ENCODE measurements at regions not wholly inside any gene's neighbourhood (a gene's known extent, or its start where the extent isn't known, plus 50 kb on each side); places are given as distances from the start of the nearest gene placed in this dataset.
A peak's percentile ranks its signal among the peaks of the same experiment; 100 is the strongest.
"Not testable (repeated sequence)": the region's sequence is repeated elsewhere in the genome, so short reads cannot be mapped to it uniquely, and the experiment has no call there.

DNA sequence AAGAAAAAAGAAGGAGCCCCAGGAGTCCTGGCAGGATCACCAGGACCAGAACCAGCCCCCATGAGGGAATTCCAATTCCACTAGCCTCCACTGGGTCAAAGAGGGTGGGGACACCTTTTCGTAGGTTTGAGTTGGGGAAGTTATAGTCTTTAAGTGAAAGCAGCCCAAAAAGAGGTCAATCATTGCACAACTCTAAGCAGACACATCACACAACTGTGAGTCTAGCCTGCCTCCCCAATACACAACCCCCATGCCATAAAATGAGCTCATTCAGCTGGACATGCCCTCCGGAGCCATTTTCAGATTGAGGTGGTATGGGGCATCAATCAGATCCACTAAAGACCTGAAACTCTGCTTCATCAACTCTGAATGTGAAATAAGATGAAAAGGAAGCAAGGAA is 179.9 kb downstream of the NPHP4 start:
- DNase-seq = no peak

DNA sequence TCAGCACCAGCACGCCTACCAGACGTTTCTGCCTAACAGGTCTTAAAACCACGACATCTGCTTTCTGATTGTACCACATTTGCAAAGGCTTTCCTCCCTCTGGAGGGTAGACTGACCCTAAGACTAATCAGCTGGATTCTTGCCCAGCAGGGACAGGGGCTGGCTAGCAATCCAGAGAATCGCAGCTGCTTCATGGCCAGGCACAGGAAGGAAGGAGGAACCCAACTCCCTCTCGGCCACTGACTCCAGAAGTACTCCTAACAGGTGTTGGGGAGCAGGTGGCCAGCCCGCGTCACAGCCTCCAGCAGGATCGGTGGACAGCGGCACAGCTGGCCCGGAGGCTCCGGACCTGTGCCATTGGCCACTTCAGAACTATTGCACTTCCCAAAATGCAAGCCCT is 180.8 kb downstream of the NPHP4 start:
- DNase-seq = no peak

DNA sequence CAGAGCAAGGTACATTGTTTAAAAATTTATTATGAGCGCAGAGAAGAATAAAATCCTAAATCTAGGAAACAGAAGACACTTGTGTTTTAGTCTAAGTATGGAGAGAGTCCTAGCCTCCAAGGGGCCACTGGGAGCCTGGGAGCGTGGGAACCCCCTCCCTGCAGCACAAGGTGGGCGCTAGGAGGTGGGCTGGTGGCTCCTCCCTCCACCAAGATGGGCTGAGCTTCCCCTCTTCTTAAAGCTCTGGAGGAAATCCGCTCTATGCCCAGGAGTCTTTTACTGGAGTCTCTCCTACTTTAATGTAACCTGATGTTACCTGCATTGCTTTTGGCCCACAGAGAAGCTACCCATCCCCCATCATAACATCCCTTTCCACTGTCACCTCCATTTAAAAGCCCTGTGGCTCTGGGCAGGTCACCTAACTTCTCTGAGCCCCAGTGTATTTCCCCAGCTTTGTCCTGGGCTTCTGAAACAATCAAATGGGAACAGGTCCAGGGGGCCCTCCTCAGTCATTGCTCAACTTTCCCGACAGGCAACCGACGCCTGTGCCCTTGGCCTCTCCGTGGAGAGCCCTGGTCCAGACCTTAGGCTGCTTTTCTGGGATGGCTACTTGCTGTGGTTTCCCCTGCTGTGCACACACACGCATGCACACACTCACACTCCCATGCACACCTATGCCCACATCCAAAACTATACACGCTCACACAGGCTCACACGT is 181.5 kb downstream of the NPHP4 start:
- no peak for DNase-seq

DNA sequence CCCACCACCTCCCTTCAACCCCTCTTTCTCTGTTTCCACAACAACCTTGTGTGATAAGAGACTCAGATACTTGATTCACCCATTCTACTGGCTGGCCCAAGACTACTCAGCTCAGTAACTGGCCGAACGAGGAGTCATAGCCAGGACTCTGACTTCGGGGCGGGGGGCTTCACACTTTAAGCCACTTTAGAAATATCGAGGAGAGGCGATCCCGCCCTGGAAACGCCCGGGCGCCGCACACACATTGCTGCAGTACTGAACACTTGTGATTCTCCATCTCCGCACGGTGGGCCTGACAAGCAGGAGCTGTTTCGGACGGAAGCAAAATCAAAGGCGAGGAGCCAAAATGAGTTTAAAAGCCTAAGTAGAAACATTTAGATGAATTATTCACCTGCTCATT is 182.1 kb downstream of the NPHP4 start:
- no peak for DNase-seq

DNA sequence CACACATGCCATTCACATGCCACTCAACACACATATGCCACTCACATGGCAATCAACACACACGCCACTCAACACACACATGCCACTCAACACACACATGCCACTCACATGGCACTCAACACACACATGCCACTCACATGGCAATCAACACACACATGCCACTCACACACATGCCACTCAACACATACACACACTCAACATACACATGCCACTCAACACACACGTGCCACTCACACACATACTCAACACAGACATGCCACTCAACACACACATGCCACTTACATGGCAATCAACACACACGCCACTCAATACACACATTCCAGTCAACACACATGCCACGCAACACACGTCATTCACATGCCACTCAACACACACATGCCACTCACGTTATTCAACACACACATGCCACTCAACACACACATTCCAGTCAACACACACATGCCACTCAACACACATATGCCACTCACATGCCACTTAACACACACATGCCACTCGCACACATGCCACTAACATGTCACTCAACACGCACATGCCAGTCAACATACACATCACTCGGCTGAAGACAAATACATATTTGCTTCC is 182.9 kb downstream of the NPHP4 start:
- DNase-seq = no peak

DNA sequence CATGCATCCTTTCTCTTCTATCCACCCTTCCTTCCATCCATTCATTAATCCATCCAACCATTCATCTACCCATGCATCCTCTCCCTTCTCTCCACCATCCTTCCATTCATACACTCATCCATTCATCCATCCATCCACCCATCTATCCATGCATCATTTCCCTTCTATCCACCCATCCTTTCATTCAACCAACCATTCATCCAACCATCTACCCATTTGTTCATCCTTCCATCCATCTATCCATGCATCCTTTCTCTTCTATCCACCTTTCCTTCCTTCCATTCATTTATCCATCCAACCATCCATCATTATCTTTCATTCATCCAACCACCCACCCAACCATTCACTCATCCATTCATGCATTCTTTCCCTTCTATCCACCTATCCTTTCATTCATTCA is 188.4 kb downstream of the NPHP4 start:
- DNase-seq = no peak

DNA sequence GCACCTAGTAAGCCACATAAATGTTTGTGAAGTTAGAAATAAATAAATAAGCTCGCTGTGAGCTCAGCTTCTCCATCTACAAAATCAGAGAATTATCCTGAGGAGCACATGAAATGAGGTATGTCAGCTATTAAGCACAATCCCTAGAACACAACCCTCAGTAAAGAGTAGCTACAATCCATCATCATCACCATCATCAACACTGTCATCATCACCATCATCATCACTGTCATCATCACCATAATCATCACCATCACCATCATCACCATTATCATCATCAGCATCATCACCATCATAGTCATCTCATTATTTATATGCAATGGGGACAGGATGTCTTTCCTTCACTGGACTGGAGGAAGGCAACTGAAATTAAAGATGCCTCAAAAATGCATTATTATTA is 189.6 kb downstream of the NPHP4 start:
- no peak for DNase-seq

DNA sequence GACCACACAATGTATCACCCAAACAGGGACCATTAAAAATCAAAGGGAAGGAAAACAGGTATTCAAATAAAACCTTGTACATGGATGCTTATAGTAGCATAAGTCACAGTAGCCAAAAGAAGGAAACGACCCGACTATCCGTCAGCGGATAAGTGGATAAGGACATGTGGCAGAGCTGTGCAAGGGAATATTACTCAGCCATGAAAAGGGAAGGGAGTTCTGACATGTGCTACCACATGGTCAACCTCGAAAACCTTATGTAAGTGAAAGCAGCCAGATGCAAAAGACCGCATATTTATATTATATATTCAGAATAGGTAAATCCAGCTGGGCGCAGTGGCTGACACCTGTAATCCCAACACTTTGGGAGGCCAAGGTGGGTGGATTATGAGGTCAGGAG is 193.3 kb downstream of the NPHP4 start:
- no peak for DNase-seq

DNA sequence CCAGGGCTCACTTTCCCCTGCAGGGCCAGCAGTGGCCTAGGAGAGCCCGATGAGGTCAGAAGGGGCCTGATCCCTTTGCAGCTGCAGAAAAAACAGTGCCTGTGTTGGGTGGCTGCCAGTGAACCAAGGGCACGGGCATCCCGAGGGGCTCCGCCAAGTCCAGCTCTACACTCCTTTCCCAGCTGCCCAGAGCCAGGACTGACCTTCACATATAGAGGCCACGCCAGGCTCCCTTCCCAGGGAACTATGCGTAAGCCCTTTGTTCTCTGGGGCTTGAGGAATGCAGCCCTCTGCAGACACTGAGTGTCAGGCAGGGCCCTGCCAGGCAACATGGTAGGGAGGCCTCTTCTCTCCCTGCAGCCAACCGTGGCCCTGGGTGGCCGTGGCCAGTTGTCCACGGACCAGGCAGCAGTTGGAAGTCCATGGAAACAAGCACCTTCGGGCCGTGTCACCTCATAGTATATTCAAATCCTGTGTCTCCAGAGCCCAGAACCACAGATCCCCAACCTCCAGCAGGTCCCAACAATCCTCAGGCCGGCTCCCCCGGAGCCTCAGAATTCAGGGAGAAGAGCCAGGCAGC is 194.0 kb downstream of the NPHP4 start:
- no peak for DNase-seq

DNA sequence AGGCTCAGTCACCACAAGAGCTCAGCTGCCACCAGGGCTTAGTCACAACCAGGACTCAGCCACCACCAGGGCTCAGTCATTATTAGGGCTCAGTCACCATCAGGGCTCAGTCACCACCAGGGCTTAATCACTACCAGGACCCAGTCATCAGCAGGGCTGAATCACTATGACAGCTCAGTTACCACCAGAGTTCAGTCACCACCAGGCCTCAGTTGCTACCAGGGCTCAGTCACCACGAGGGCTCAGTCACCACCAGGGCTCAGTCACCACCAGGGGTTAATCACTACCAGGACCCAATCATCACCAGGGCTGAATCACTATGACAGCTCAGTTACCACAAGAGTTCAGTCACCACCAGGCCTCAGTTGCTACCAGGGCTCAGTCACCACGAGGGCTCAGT is 196.2 kb downstream of the NPHP4 start:
- DNase-seq = no peak

DNA sequence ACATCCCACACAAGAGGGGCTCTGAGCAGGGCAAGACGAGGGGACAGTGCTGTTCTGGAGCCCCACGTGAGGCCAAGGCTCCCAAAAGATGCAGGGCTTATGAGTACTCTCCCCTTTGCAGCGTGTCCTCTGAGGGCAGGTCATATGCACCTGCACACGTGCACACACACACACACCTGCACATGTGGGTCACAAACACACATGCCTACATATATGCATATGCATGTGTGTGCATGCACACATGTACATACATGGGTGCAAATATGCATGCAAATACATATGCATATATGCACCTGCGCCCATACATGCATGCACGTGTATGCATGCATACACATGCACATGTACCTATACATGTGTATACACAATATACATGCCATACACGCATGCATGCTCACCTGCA is 197.9 kb downstream of the NPHP4 start:
- no peak for DNase-seq

DNA sequence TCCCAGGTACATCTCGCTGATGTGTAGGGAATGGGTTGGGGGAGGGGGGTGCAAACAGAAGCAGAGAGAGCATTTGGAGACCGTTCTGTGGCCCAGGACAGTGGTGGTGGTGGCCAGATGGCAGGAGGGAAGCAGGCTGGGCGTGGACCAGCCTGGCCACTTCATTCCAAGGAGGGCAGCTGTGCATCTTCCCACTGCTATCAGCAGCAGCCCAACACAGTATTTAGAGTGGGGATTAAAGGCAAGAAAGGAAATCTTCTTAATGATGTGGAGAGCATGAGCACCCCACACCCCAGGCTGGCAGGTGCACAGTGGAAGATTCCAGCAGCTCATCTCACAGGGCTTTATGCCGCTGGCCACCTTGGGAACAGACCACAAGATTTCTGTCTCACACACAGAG is 198.7 kb downstream of the NPHP4 start:
- no peak for DNase-seq

DNA sequence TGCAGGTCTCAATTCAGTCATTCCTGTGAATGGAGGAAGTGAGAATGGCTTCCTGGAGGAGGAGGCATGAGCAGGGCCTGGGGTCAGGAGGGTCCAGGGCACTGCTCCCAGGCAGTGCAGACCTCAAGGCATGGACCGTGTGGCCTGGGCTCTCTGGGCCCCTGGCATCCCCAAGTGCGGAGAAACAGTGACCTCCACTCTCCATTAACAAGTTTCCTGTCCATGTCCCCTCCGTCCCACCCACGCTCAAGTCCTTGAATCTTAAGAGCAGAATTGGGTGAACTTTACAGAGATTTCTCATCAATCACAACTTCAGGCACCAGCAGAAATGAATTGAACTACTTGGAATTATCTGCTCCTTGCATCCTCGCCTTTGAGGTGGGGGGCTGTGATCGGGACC is 211.1 kb downstream of the NPHP4 start:
- DNase-seq = no peak

DNA sequence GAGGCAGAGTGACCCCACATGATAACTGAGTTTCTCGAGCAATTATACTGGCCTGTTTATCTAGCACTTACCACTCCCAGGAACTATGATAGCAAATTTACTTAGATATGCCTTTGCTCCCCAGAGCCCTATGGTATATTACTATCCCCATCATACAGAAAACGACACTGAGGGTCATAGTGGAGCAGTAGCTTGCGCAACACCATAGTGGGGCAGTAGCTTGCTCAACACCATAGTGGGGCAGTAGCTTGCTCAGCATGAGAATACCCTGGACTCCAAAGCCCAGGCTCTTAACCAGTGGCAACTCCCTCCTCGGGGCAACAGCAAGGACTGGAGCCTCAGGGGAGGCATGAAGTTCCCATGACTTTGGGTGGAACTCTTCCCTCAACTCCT is 211.9 kb downstream of the NPHP4 start:
- DNase-seq = no peak

DNA sequence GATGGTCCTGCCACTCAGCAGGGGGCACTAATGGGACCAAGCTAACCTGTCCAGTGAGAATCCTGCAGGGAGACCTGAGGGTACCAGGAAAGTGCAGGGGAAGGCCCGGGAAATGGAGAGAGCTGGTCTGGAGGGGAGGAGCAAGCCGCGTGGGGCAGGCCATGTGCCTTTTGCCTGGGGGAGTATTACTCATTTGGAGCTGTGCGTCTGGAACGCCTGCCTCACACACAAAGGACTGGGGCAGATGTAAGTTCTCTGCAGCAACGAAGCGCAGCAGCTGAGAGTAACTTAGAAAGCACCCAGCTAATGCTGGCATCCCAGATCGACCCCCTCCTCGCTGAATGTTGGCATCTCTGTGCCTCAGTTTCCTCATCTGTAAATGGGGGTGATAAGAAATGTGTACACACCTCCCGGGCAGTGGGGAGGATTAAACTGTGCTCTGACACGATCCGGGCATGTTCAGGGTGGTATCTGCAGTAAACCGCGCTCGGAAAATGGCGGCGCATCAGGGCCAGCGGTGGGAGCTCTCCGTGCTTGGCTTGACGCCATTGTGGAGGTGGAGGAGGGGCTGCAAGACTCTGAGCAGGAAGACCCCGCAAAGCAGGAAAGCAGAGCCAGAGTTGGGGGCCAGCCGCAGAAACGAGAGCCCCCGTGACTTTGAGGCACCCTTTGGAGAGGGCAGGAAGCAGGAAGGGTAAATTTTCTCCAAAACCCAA is 212.5 kb downstream of the NPHP4 start:
- DNase-seq = no peak

DNA sequence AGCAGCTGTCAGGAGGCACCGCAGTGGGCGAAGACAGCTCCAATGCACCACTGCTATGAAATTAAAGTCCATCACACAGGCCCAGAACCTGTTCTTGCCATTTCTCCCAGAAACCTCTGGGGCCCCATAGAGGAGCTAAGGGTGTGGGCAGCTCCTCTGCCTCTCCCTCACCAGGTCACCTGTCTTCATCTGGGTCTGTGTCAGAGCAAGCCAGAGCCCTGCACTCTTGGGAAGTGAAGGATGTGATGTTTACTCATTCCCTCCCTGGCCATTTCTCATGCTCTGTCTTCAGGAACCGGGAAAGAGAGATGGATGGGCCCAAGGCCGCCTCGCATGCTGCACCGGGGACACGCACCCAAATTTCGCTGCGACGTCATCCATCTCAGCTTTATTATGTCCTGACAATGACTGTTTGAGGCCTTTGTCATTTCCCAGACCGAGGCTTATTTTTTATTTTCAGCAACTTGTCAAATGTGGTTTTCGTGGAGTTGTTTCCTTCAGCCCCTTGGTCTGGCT is 216.1 kb downstream of the NPHP4 start:
- DNase-seq = no peak

DNA sequence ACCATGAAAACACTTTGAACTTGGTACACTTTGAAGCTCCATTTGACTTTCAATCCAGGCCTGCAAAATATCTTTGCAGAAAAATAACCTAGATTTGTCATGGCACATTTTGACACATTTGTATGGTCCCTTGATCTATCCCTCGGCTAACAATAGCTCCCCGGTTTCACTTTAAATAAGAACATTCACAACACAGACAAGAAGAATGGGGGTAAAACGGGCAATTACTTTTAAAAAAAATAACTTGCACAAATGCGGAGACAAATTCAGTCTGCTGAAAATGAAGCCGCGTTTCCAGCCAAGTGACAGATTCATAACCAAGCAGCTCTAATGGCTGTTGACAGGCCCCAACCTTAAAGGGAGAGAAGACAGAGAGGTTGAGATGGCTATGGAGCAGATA is 218.2 kb downstream of the NPHP4 start:
- no peak for DNase-seq

DNA sequence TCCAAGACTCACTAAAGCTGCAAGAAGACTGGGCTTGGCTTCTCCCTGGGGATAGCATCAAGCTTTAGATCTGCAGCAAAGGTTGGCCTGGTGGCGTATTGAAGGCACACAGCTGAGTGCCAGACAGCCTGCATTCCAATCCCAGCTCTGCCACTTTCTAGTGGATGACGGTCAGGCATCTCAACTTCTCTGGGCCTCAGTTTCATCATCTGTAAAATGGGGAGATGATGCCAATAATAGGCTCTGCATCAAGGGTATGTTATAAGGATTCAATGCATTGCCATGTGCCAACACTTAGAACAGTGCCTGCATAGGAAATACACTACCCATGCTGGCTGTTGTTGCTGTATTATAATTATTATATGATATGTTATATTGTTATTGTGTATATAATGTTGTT is 220.4 kb downstream of the NPHP4 start:
- DNase-seq = no peak

DNA sequence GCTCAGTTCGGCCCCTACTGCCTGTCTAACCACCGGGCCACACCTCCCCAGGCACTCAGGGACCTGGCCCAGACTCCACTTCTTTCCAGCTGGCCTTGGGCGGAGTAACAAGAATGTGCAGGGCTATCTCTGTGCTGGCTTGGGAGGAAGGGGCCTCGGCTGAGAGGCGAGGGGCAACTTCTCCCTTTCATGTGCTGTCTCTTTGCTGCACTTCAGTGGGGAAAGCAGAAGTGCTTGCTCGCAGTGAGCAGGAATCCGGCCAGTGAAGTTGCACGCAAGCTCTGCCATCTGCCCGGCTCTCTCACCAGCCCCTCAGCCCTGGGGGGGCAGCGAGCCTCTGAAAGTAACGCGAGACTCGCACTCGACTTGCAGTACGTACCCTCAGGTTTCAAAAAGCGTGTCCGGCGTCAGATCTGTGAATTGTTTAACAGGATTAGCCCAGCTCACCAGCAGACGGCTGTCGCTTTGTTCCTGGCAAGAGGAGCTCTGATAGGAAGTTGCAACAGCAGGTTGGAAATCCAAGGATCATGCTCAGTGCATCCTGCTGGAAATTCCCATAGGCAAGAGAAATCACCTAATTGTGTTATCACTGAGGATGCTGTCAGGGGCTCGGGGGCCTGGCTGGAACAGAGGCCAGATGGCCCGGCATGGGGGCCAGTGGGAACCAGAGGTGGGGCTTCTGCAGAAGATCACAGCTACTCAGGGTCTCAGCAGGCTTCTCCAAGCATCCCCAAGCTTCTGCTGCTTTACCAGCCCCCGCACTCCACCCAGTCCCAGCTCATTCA is 221.1 kb downstream of the NPHP4 start:
- peak; percentile 58 for DNase-seq

DNA sequence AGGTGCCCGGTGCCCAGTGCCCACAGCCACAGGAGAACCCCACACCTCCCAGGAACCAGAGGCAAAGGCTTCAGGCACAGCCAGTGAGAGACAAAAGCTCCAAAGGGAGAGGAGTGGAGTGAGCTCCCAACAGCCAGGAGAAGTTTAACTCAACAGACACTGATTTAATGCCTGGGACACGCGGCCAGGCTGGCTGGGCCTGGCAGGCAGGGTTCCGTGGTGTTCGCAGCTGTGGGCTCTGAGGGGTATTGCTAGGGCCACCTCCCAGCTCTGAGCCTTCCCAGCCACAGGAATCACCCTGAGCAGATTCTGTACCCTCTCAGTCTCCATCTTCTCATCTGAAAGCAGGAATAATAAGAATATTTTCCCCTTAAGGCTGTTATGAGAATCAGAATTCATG is 222.5 kb downstream of the NPHP4 start:
- DNase-seq = no peak

DNA sequence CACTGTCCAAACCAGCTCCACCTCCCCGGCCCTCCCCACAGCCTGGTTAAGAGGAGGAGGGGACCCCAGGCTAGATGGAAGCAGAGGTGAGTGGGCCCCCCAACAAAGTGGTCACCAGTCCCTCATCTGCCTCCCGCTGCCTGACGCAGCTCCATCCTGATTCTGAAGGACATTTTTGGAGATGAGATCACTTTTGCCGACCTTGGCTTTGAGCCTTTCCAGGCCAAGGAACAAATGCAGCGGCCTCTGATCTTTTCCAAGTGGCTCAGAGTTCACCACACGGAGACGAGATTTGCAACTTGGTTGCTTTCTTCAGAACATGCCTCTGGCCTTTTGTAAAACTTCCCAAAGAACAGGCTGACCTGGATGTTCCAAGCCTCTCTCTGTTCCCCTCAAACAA is 223.1 kb downstream of the NPHP4 start:
- no peak for DNase-seq

DNA sequence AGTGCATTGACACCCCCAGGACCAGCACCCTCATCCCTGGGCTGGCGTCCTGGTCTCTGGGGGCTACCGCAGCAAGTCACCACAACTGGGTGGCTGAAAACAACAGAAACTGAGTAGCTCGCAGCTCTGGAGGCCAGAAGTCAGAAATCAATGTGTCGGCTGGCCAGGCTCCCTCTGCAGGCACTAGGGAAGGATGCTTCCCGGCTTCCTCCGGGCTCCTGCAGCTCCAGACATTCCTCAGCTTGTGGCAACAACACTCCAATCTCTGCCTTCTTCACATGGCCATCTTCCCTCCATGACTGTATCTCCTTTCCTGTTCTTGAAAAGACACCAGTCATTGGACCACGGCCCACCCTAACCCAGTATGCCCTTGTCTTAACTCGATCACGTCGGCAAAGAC is 224.2 kb downstream of the NPHP4 start:
- DNase-seq = no peak

DNA sequence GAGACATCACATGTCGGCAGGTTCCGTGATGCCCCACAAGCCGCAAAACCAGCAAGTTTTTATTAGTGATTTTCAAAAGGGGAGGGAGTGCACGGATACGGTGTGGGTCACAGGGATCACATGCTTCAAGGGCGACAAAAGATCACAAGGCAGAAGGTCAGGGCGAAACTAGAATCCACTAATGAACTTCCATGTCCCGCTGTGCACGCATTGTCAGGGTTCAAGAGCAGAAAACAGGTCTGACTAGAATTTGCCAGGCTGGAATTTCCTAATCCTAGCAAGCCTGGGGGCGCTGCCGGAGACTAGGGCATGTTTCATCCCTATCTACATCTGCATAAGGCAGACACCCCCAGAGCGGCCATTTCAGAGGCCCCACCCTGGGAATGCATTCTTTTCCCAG is 225.2 kb downstream of the NPHP4 start:
- DNase-seq = not testable (repeated sequence)

All from NCI-H1694 treated with DMSO at 0.1 percent for 48 hours (cell line).